ENCODE measurements at regions not wholly inside any gene's neighbourhood (a gene's known extent, or its start where the extent isn't known, plus 50 kb on each side); places are given as distances from the start of the nearest gene placed in this dataset.

DNA sequence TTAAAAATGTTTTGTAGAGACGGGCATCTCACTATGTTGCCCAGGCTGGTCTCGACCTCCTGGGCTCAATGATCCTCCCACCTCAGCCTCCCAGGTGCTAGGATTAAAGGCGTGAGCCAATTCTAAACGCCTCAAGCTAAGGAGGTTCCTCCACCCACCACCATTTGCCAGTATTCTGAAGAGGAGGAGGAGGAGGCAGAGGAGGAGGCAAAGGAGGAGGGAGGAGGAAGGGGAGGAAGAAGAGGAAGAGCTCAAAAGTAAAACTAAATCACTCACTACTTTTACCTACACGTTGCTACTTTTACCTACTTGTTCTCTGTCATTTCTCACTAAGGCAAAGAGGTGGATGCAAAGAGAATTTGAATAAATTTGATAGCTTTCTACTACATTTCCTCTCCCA lies 63.6 kb upstream of the ARID1B start:
- no peak for TF ChIP-seq EZH2 (IDR thresholded peaks at IDR 0.05; ENCODE audit: insufficient read depth, poor library complexity, severe bottlenecking)
- TF ChIP-seq EZH2phosphoT487 (IDR thresholded peaks at IDR 0.05; ENCODE audit: insufficient read depth, low read depth) = no peak

Measured in GM23248 (cell line).